ENCODE measurements at regions not wholly inside any gene's neighbourhood (a gene's known extent, or its start where the extent isn't known, plus 50 kb on each side); places are given as distances from the start of the nearest gene placed in this dataset.

DNA sequence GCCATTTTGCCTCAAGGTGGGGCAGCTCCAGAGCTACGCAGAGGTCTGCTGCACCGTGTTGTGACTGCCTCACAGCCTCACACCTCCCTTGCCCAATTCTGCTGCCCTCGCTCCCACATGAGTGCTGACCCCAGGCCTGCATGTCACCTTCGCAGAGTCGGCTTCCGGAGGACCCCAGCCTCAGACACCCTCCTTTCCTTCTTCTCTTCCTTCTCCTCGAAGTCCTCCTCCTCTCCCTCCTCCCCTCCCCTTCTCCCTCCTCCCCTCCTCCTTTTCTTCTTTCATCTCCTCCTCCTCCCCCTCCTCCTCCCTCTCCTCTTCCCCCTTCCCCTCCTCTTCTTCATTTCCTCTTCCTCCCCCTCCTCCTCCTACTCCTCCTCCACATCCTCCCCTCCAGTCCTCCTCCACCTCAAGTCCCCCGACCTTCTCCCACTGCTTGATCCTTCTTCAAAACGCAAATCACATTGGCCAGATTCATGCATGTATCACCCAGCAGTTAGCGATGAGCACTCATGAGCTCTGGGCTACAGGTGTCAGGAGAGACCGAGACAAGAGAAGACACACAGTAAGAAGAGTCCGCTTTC, 243.8 kb downstream of the RBFOX3 start:
- intact Hi-C loops (cut with DNase I; ENCODE audit: low total_unique reads), result no loop called here
- Histone ChIP-seq H3K27ac (no peak overlapping the region), H3K4me1 (no peaks in the 10 kb centered on the region), H3K27me3 (peaks cover 0 to 95% (median 27%) of the 10 kb centered on the region in 3 donors), H3K9me3 (no peaks in the 10 kb centered on the region), H3K36me3 (no peaks in the 10 kb centered on the region), H3K4me3 (no peak overlapping the region)
- WGBS, 5 donors, result 59 to 67% (median 63%) methylated on average over 12 of the region's 12 CpGs
- DNase-seq, result no peak
- TF ChIP-seq EP300 (IDR thresholded peaks at IDR 0.05) (no peak), POLR2A (IDR thresholded peaks at IDR 0.05) (no peak), POLR2AphosphoS5 (IDR thresholded peaks at IDR 0.05) (no peak)
- TF ChIP-seq, protein P1, sequence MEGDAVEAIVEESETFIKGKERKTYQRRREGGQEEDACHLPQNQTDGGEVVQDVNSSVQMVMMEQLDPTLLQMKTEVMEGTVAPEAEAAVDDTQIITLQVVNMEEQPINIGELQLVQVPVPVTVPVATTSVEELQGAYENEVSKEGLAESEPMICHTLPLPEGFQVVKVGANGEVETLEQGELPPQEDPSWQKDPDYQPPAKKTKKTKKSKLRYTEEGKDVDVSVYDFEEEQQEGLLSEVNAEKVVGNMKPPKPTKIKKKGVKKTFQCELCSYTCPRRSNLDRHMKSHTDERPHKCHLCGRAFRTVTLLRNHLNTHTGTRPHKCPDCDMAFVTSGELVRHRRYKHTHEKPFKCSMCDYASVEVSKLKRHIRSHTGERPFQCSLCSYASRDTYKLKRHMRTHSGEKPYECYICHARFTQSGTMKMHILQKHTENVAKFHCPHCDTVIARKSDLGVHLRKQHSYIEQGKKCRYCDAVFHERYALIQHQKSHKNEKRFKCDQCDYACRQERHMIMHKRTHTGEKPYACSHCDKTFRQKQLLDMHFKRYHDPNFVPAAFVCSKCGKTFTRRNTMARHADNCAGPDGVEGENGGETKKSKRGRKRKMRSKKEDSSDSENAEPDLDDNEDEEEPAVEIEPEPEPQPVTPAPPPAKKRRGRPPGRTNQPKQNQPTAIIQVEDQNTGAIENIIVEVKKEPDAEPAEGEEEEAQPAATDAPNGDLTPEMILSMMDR (IDR thresholded peaks at IDR 0.05), result no peak

DNA sequence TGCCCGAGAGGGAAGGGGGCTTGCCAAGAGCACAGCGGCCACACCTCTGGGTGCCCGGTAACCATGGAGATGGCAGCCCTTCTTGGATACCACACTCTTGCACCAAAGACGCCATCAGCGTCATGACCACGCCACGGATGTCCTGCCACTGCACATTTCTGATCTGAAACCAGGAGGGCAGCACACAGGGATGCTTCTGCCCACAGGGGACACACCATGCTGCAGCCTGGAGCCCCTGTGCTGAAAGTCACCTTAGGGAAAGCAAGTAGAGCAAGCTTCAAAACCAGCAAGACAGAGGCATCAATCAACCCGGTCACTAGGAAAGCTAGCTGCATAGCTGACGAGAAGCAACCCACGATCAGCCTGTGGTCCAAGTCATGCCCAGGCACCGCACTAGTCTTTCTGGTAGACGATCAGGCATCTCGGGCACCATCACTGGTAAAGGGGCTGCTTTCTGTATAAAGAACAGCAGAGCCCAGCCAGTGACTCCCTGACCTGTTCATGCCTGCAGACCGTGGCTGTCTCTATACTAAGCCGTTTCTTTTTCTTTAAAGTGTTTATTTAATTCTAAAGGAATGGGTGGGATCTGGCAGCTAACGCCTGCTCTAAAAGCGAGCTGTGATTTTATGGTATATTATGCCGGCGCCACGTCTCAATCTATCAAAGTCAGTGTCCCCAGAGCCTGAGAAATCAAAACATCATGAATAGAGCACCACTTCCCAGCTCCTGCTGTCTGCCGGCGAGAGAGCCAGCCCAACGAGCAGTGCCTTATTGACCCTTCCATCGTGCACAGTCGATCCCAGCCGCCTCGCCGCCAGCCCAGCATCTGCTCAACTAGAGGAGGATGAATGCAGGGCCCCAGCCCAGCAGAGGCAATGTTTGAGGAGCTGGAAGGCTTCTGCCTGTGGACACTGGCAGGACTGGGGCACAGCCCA, 244.7 kb downstream of the RBFOX3 start:
- Histone ChIP-seq H3K27ac (no peak overlapping the region), H3K27me3 (peaks cover 0 to 95% (median 25%) of the 10 kb centered on the region in 3 donors), H3K4me1 (no peaks in the 10 kb centered on the region), H3K4me3 (no peak overlapping the region), H3K36me3 (no peaks in the 10 kb centered on the region), H3K9me3 (no peaks in the 10 kb centered on the region)
- WGBS, 5 donors, result 33 to 43% (median 39%) methylated on average over 17 to 28 of the region's 28 CpGs
- intact Hi-C loops (cut with DNase I; ENCODE audit: low total_unique reads), result no loop called here
- peak in 1 of 2 donors; percentile 51 for DNase-seq
- TF ChIP-seq EP300 (IDR thresholded peaks at IDR 0.05) (no peak), POLR2AphosphoS5 (IDR thresholded peaks at IDR 0.05) (no peak), POLR2A (IDR thresholded peaks at IDR 0.05) (no peak)
- TF ChIP-seq, protein P1 (IDR thresholded peaks at IDR 0.05), result no peak

DNA sequence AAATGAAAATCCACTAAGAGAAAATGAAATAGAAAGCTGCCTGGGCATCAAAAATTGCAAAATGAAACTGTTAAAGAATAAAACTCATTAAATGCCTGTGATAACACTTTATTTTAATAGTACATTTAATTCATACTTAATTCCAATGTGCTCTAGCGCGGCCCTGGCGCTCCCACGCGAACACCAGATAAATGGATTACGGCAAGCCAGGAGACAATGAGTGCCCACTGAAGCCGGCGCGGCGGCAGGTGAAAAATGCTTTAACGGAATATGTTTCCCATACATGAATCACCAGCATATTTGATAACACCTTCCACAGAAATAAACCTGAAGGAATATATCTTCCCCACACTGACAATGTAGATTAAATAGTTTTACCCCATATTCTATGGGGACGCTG, 245.5 kb downstream of the RBFOX3 start:
- Histone ChIP-seq H3K9me3 (no peaks in the 10 kb centered on the region), H3K36me3 (no peaks in the 10 kb centered on the region), H3K27me3 (peaks cover 0 to 96% (median 28%) of the 10 kb centered on the region in 3 donors), H3K4me1 (no peaks in the 10 kb centered on the region), H3K27ac (no peak overlapping the region), H3K4me3 (no peak overlapping the region)
- intact Hi-C loops (cut with DNase I; ENCODE audit: low total_unique reads), result no loop called here
- 80 to 94% (median 87%) methylated on average over 12 of the region's 12 CpGs for WGBS, 5 donors
- no peak for DNase-seq
- TF ChIP-seq POLR2AphosphoS5 (IDR thresholded peaks at IDR 0.05) (no peak), POLR2A (IDR thresholded peaks at IDR 0.05) (no peak)

DNA sequence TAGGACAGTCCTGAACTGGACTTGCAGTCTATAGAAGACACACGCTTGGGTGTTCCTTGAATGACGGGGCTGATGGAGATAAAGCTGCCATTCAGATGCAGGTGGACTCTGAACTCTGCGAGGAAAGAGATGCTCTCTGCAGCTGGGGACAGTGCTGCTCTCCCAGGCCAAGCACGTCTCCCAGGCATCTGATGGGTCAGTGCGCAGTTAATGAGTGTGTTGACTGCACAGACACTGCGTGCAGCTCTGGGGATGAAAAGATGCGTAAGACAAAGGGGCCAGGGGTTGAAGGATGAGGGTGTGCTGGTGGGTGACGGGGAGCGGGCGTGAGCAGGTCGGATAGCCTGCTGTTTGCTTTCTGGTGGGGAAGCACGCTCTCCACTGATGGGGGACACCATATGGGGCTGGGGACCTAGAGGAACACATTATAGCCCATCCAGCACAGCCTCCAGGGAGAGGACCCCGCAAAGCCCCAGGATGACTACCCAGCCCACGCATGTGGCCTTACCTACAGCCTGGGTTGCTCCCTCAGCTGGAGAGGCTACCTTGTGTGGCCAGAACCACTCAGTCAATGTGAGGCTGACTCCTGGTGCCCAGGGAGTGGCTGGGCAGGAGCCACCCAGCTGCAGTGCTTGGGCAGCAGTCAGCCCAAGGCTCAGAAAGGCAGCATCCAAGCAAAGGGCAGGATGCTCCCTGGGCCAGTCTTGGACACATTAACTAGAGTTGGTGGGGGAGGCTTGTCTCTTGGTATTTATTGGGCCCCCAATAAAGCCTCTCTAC, 246.3 kb downstream of the RBFOX3 start:
- Histone ChIP-seq H3K36me3 (no peaks in the 10 kb centered on the region), H3K4me3 (no peak overlapping the region), H3K27me3 (peaks cover 0 to 96% (median 28%) of the 10 kb centered on the region in 3 donors), H3K9me3 (no peaks in the 10 kb centered on the region), H3K27ac (no peak overlapping the region), H3K4me1 (no peaks in the 10 kb centered on the region)
- WGBS, 5 donors, result 67 to 78% (median 74%) methylated on average over 14 of the region's 14 CpGs
- intact Hi-C loops (cut with DNase I; ENCODE audit: low total_unique reads), result no loop called here
- TF ChIP-seq, protein P1 (IDR thresholded peaks at IDR 0.05), result no peak
- TF ChIP-seq POLR2AphosphoS5 (IDR thresholded peaks at IDR 0.05) (no peak), POLR2A (IDR thresholded peaks at IDR 0.05) (no peak), EP300 (IDR thresholded peaks at IDR 0.05) (no peak)
- no peak for DNase-seq
